MV-4-11 (cell line): ENCODE measurements at regions not wholly inside any gene's neighbourhood (a gene's known extent, or its start where the extent isn't known, plus 50 kb on each side); places are given as distances from the start of the nearest gene placed in this dataset.
"Not testable (repeated sequence)": the region's sequence is repeated elsewhere in the genome, so short reads cannot be mapped to it uniquely, and the experiment has no call there.

Experiments
- DNase-seq: peaks from one replicate; lab custom pipeline; 2025; lab: John Stamatoyannopoulos, UW

DNA sequence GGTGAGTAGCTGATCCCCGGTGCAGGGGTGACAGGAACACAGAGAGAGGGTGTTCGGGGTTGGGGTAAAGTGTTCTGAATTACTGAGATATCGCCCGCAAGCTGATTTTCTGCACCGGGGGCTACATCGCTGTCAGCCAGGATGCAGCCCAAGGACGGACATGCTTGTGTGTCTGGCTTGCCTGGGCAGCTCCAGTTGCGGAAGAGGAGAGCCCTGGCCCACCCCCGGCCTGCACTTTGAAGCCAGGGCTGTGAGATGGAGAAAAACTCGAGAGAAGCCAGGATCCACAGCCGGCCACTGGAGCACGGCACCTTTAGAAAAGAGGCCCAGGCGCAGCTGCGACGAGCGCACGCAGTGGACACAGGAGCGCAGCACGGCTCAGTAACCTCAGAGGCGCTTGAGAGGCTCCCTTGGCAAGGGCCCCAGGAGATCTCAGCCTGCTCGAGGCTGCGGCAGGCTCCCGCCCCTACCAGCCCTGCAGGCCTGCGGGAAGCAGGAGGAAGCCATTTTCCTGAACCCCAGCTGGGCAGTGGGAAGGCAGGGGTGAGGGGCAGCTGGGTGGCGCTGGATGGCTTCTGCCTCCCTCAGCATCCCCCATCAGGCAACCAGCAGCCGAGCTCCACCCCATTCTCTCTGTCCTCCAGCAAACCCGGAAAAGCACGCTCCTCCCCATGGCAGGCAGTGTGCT, 59.2 kb downstream of the C9orf50 start:
- DNase-seq = no peak

DNA sequence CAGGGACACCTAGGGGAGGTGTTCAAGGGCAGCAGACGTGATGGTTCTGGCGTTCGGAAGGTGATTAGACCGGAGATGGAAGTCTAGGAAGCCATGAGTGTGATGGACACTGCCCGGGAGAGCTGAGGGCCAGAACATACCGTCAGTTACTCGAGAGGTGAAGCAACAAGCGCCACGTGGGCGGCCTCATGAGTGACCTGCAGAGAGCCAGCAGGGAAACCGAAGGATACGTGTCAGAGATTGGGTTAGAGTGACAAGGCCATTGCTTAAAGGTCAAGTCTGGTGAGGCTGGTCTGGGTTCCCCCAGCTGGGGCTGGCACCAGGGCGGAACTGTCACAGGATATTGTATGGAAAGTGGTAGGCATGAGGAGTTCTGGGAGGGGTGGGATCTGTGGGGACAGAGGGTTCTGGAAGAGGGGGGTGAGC, 60.0 kb downstream of the C9orf50 start:
- no peak for DNase-seq

DNA sequence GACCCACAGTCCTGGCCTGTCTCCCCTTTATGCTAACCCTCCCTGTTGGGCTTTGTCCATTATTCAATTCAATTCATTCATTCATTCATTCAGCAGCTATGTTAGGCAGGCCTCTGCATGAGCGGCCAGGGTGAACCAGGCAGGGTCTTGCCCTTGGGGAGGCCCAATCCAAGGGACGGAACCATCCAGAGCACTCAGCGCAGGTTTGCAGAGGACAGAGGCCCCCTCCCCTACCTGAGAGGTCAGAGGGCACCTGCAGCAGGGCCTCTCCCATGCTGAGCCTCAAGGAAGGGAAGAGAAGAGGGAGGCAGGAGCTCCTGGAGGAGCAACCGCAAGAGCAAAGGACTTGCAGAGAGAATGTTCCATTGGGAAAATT, 61.4 kb downstream of the C9orf50 start:
- no peak for DNase-seq

DNA sequence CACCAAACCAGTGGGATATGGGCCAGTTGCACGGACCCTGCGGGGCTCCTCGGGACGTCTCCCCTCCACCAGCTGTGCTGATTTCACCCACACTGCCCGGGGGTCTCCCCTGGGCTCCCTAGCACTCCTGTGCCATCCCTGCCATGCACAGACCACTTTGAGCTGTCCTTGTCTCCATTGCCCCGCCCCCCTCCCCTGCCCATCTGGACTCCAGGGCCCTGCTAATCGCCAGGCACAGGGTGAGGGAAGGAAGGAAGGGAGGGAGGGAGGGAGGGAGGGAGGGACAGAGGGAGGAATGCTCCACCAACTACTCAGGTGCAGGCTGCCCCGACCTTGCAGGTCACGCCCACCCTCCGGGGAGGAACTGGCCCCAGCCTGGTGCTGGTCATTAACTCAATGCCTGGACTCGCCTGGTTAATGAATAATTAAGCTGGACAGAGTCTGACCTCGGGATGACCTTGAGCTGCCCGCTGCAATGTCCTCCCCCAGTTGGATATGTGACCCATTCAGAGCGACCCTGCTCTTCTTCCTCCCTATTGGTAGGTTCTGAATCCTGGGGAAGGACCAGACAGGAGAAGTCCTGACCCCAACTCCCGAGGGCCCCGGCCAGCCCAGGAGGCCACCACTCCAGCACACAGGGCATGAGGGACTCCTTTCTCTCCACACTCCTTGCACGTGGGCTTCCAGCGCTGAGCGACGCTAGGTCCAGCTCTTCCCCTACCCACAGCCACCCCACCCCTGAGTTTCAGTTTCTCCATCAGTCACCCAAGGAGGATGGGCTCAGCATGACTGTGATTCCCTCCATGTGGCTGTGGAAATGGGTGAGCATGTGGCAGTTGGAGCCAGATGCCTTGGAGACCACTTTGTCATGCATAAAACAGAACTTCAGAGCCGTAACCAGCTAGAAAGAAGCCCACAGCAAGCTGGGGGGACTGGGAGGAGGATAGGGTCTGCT, 62.1 kb downstream of the C9orf50 start:
- DNase-seq = no peak

DNA sequence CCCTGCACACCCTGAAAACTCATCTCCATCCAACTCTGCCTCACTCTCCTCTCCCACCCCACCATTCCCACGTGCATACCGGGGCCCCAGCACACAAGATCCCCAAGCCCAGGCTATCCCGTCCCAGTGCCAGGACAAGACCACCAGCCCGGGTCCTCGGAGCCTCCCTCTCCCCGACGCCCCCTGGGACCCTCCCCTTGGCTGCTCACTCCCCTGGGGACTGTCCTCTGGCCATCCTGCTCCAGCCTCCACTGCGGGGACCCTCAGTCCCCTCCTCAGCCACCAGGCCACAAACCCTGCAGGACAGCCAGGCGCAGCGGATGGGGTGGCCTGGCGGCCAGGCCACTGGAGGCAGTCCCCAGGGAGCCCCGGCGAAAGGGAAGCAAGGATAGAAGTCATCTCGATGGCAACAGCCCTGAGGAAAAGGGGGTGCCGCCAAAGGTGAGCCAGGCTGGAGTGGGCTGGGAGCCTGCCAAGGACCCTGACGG, 62.8 kb downstream of the C9orf50 start:
- no peak for DNase-seq

DNA sequence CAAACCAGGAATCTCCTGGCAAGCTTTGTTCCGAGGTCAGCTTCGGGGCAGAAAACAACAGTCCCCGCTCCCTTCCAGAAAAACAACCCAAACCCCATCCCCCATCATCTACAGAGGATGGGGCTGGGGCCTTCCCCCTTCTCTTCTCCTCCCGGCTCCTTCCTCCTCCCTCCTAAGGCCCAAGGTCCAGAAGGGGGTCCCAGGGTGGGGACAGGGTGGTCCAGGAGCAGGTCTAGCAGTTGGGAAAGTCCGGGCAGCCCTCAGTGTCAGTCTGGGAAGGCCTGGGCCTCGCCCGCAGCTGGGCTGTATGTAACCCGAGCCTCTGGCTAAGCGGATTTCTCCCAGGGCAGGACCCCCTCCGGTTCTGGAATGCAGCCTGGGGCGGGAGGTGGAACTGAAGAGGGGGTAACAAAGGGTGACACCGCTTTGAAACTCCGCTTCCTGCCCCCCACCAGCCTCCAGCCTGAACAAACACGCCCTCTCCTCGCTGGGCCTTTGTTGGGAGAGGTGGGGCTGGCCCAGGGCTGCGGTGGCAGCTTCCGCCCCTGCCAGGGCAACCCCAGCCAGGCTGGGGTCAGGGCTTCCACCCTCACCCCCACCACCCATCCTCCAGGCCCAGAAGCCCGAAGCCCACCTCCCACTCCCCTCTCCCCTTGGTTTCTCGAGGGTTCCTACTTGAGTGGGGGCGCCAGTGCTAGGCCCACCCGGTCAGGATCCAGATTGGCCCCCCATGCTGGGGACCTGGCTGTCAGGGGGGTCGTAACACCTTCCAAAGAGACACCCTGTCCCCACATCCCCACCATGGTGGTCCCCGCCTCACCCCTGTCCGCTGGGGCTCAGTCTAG, 63.5 kb downstream of the C9orf50 start:
- no peak for DNase-seq

DNA sequence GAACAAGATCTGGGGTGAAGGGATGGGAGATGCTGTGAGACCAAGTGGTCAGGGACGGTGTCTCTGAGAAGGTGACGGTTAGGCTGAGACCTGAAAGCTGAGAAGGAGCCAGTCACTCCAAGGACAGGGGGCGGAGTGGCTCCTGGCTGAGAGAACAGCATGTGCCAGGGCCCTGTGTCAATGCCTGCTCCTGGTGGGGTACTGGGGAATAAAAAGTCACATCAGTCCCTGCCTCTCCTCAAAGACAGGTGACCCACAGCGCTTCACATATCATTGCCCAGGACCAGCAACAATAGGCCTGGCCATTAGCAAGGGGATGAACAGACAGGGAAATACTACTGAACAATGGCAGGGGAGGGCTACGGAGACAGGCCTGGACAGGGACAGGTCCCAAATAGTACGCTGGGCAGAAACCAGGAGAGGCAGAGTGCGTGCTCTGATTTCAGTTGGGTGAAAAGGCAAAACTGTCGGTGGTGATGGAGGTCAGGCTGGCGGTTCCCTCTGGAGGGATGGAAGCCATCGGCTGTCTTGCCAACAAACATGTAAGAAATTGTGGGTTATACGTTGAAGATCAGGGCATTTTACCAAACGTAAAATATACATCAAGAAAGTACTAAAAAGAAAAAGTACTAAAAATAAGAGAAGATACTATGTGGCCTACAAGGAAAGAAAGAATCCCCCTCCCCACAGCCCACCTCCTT, 64.3 kb downstream of the C9orf50 start:
- DNase-seq = no peak

DNA sequence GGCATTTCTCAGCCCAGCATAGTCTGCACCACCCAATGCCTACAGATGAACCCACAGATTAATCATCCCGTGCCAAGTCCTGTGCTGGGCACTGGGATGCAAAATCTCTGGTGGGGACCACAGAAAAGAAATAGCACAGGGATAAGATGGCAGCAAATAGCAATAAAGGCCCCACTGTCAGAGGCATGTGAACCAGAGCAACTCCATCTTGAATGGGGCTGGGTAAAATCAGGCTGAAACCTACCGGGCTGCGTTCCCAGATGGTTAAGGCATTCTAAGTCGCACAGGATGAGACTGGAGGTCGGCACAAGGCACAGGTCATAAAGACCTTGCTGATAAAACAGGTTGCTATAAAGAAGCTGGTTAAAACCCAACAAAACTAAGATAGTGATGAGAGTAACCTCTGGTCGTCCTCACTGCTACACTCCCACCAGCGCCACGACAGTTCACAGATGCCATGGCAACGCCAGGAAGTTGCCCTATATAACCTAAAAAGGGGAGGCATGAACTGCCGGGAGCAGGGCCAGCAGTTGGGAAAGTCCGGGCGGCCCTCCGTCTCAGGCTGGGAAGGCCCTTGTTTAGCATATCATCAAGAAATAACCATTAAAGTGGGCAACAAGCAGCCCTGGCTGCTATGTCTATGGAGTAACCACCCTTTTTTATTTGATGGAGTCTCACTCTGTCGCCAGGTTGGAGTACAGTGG, 65.2 kb downstream of the C9orf50 start:
- DNase-seq = no peak

DNA sequence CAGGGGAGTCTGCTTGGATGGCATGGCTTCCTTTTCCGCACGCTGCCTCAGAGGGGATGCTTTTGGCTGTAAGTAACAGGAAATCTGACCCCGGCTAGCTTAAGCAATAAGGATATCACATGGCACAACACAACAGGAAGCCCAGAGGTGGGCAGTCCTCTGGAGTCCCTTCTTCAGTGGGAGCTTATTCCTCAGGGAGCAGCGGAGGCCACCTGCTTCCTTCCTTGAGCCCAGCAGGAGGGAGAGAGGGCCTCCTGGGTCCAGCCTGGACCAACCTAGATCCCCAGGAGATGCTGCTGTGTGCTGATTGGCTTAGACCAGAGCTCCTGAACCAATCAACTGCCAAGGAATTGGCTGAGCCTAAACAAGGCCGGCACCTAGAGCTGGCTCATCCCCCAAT, 66.3 kb downstream of the C9orf50 start:
- no peak for DNase-seq

DNA sequence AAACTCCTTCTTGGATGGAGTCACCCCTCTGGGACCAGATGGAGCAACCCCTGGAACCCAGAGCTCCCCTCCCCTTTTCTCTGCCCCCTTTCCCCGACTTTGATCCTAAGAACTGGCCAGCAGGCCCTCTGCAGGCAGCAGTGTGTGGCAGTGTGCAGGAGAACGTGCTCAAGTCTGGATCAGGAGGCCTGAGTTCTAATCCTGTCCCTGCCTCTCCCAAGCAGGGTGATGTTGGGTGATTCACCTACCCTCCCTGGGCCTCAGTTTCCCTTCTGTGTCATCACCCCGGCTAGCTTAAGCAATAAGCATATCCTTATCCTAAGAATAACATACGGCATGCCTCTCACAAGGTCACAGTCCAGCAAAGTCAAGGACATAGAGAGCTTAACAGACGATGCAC, 67.6 kb downstream of the C9orf50 start:
- DNase-seq = no peak

DNA sequence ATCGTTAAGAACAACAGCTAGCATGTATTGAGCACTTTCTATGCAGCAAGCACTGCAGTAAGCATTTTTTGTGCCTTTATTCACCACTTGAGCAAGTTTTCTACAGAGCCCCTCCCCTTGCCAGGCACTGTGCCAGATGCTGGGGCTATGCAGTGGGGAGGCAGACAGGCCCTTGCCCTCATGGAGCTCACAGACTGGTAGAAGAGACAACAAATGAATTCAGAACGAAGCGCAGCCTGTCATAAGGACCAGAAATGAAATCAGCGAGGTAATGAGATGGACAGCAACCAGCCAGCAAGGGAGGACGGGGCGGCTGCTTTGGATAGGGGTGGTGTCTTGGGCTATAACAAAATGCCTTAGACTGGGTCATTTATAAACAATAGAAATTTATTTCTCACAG, 68.8 kb downstream of the C9orf50 start:
- no peak for DNase-seq

DNA sequence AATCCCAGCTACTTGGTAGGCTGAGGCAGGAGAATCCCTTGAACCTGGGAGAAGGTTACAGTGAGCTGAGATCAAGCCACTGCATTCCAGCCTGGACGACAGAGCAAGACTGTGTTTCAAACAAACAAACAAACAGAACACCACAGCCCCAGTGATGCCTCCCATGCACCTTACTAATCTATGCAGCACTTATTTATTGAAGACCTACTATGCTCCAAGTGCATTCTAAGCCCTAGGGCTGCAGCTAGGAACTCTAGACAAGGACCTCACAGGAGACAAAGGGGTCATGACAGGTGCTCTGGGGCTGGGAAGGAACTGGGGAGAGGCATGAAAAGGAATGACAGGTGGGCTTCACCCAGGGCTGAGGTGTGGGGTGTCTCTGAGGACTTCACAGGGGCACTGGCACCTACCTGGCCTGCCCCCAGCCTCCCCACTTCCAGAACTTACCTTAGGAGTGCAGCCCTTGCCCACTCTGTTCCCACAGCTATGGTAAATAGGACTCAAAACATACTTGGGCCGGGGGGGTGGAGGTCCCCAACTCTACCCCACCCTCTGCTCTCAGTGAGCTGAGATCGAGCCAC, 69.4 kb downstream of the C9orf50 start:
- no peak for DNase-seq

DNA sequence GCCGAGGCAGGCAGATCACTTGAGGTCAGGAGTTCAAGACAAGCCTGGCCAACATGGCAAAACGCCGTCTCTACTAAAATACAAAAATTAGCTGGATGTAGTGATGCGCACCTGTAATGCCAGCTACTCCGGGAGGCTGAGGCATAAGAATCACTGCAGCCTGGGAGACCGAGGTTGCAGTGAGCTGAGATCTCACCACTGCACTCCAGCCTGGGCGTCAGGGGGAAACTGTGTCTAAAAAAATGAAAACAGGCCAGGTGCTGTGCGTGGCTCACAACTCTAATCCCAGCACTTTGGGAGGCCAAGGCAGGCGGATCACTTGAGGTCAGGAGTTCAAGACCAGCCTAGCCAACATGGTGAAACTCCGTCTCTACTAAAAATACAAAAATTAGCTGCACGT, 69.9 kb downstream of the C9orf50 start:
- not testable (repeated sequence) for DNase-seq

DNA sequence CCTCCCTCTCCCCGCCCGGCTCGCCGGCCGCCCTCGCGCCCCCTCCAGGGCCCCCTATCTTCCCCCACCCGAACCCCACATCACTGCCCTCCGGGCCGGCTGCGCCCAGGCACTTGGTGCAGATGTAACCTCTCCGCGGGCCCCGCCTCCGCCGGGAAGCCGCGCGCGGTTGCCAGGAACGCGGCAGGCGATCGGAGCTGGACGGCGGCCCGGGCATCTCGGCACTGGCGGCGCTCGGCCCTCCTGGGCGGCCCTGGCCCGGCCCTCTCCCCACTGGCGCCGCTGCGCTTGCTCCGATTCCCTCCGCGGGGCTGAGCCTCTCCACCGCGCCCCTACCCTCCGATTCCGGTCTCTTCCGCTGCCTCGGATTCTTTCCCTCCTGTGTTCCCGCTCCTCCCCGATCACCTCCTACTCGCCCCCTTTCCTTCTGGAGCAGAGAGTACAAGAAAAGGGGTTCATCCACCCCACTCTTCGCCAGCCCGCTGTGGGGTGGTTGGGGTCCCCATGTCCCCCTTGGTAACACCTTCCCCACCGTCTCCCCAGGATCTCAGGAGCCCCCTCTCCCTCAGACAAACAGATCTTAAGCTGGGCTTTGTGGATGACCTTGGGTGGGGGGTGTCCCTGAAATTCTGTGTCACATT, 70.6 kb downstream of the C9orf50 start:
- DNase-seq = no peak

DNA sequence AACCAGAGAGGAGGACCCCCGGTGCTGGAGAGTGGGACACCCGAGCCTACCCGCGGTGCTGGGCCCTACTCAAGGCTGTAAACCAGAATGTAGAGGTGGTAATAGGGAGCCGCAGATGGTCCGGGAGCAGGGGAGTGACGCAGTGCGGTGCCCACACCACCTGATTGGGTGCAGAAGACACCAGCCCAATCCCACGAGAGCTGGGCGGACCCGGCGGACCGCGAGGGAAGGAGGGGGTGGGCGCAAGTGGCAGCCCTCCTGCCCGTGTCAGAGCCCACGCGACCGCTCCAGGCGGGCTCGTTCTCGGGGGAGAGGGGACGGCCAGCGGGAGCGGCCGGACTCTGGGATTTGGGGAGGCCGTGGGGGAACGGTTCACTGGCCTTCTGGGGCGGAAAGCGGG, 71.2 kb downstream of the C9orf50 start:
- no peak for DNase-seq

DNA sequence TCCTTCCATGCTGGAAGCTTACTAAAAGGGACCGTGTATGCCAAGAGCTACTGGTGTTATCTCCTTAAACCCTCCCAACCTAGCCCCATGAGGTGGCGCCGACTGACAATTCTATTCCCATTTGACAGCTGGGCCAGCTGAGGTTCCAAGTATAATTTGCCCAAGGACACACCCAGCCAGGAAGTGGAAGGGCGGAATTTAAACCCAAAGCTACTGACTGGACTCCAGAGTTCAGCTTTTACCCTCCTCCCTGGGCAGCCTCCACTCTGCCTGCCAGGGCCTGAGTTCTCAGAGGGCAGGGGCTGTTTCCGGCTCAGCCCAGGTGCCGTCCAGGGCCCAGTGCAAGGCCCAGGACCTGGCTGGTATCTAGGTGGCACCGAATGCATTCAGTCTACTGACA, 71.8 kb downstream of the C9orf50 start:
- DNase-seq = no peak

DNA sequence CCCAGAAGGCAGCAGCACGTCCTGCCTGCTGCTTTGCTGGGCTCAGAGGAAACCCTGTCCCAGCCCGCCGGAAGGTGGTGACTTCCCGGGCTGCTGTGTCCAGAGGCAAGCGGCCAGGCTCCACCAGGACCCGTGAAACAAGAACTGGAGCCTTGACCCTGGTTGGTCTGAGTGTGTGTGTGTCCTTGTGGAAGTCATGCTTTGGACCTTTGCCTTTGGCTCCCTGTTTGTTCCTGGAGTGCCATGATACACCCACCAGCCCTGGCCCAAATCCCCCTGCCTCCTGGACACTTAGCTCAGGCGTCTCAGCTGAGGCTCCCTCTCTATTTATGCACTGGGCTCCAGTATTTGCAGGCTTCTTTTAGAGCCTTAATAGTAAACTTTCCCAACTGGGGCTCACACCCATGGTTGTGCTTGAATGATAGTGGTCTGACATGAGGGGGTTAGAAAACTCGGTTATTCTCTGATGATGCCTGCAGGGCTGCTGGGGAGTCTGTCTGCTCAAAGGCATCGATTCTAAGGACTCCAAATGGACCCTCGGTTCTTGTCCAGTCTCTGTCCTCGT, 72.2 kb downstream of the C9orf50 start:
- no peak for DNase-seq

DNA sequence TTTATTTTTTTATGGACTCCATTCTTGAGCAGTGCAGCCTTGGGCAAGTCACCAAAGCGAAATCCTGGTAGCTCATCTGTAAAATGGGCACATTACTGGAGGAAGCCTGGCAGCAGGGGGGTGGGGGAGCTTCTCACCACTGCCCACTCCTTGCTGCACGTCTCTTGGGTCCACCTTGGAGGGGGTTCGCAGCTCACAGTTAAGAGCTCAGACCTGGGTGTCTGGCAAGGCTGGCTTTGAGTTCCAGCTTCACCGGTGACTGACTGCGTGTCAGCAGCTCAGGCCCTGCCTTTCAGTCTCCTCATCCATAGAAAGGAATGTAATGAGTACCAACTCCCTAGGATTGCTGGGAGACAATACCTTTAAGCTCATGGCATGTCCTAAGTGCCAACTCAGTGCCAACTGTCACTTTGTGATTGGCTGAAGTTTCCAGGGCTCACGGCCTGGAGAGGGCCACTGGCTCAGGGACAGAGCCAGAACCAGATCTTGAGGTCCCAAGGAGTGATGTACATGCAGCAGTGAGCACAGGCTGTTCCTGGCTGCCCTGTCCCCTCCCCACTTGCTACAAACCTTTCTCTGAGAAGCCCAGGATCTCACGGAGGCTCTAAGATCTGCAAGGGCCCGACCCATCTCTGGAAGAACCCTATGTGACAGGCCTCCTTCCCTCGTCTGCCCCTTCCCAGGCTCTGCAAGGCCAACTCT, 72.9 kb downstream of the C9orf50 start:
- no peak for DNase-seq

DNA sequence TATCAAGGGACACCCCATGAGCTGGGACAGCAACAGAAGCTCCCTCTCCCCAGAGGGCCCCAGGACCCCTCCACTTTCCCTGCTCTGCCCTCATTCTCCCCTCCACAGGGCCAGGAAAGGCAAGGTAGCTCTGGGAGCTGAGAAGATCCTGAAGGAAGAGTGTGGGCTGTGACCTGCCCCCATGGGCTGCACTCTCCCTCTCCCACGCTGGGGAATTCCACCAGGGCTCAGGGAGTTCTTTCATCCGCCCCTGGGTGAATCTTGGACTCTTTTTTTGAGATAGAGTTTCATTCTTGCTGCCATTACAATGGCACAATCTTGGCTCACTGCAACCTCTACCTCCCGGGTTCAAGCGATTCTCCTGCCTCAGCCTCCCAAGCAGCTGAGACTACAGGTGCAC, 73.8 kb downstream of the C9orf50 start:
- DNase-seq = no peak
